IMR-90 (cell line): ENCODE measurements at regions not wholly inside any gene's neighbourhood (a gene's known extent, or its start where the extent isn't known, plus 50 kb on each side); places are given as distances from the start of the nearest gene placed in this dataset.
"Not testable (repeated sequence)": the region's sequence is repeated elsewhere in the genome, so short reads cannot be mapped to it uniquely, and the experiment has no call there.

ENCODE experiments used
- BHLHE40 ChIP-seq: fragments of 150-350 bp; IDR thresholded peaks from 2 replicates; pipeline ENCODE4 v1.6.1; 2016; ENCODE audit warnings: mild to moderate bottlenecking, low read depth, low read length
- CTCF ChIP-seq: conservative IDR thresholded peaks from 2 replicates; pipeline ENCODE4 v1.5.1; 2012; ENCODE audit warnings: mild to moderate bottlenecking, low read depth, low read length, improper control_type of control experiment
- ELK1 ChIP-seq: fragments of 150-350 bp; IDR thresholded peaks from 2 replicates; pipeline ENCODE4 v1.6.1; 2016; ENCODE audit warnings: low read depth, mild to moderate bottlenecking, low read length, moderate library complexity, borderline replicate concordance
- FOS ChIP-seq: fragments of 150-350 bp; IDR thresholded peaks from 2 replicates; pipeline ENCODE4 v1.6.1; 2016; ENCODE audit warnings: low read depth, low read length
- MAFK ChIP-seq: IDR thresholded peaks from 2 replicates; pipeline ENCODE4 v1.6.1; 2012; ENCODE audit warnings: low read depth, low read length, improper control_type of control experiment
- MAZ ChIP-seq: IDR thresholded peaks from 2 replicates; pipeline ENCODE4 v1.6.1; 2012; ENCODE audit warnings: low read depth, mild to moderate bottlenecking, low read length, improper control_type of control experiment, moderate library complexity, borderline replicate concordance
- POLR2A ChIP-seq: IDR thresholded peaks from 2 replicates; pipeline ENCODE4 v1.6.1; 2012; ENCODE audit warnings: mild to moderate bottlenecking, low read depth, low read length
- RAD21 ChIP-seq: IDR thresholded peaks from 2 replicates; pipeline ENCODE4 v1.6.1; 2012; ENCODE audit warnings: low read length, improper control_type of control experiment
- RCOR1 ChIP-seq: IDR thresholded peaks from 2 replicates; pipeline ENCODE4 v1.6.1; 2012; ENCODE audit warnings: mild to moderate bottlenecking, low read length, improper control_type of control experiment; ENCODE audit not compliant: insufficient replicate concordance
- RFX5 ChIP-seq: IDR thresholded peaks from 2 replicates; pipeline ENCODE4 v1.8.0; 2012; ENCODE audit warnings: low read depth, mild to moderate bottlenecking, low read length, moderate library complexity
- USF2 ChIP-seq: fragments of 150-350 bp; IDR thresholded peaks from 2 replicates; pipeline ENCODE4 v1.6.1; 2017; ENCODE audit warnings: mild to moderate bottlenecking, antibody characterized with exemption, low read length, low read depth

GRCh38 chr2:7178996-7179395 lies 261.8 kb downstream of the RNF144A start:
- TF ChIP-seq CTCF, POLR2A, ELK1, USF2, MAFK, RAD21, MAZ, RCOR1, FOS, RFX5, BHLHE40: not testable (repeated sequence)
